MM.1S (cell line): ENCODE measurements at regions not wholly inside any gene's neighbourhood (a gene's known extent, or its start where the extent isn't known, plus 50 kb on each side); places are given as distances from the start of the nearest gene placed in this dataset.

Experiments used
- EZH2 ChIP-seq: fragments of 300-600 bp; sonication (generic); optimal IDR thresholded peaks from 2 replicates; pipeline ENCODE3; 2017; ENCODE audit warnings: low read depth, mild to moderate bottlenecking, antibody characterized with exemption, low read length, mixed read lengths
- TF ChIP-seq, protein P1 (sequence below): fragments of 300-600 bp; sonication (generic); IDR thresholded peaks from 2 replicates; pipeline ENCODE4 v1.5.1; 2016; ENCODE audit warnings: antibody characterized with exemption, low read length, mixed read lengths

DNA sequence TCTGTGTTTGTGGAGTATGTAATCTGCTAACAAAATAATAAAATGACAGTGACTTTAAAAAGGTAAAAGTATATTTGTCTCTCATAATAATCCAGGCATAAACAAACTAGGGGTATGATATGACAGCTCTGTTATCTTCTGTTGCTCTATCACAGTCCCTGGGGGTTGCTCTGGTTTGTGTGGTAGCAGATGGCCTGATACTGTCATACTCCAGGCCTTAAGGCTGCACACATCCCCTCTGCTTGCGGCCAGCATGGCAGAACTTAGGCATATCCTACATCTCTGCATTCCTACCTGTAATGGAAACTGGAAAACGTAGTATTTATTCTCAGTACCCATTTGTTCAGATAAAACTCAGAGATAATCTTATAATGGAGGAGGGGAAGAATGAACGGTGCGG is 117.9 kb upstream of the HAND2 start:
- TF ChIP-seq, protein P1, sequence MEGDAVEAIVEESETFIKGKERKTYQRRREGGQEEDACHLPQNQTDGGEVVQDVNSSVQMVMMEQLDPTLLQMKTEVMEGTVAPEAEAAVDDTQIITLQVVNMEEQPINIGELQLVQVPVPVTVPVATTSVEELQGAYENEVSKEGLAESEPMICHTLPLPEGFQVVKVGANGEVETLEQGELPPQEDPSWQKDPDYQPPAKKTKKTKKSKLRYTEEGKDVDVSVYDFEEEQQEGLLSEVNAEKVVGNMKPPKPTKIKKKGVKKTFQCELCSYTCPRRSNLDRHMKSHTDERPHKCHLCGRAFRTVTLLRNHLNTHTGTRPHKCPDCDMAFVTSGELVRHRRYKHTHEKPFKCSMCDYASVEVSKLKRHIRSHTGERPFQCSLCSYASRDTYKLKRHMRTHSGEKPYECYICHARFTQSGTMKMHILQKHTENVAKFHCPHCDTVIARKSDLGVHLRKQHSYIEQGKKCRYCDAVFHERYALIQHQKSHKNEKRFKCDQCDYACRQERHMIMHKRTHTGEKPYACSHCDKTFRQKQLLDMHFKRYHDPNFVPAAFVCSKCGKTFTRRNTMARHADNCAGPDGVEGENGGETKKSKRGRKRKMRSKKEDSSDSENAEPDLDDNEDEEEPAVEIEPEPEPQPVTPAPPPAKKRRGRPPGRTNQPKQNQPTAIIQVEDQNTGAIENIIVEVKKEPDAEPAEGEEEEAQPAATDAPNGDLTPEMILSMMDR = no peak
- TF ChIP-seq EZH2 = no peak
